ENCODE measurements at regions not wholly inside any gene's neighbourhood (a gene's known extent, or its start where the extent isn't known, plus 50 kb on each side); places are given as distances from the start of the nearest gene placed in this dataset.
"Not testable (repeated sequence)": the region's sequence is repeated elsewhere in the genome, so short reads cannot be mapped to it uniquely, and the experiment has no call there.

DNA sequence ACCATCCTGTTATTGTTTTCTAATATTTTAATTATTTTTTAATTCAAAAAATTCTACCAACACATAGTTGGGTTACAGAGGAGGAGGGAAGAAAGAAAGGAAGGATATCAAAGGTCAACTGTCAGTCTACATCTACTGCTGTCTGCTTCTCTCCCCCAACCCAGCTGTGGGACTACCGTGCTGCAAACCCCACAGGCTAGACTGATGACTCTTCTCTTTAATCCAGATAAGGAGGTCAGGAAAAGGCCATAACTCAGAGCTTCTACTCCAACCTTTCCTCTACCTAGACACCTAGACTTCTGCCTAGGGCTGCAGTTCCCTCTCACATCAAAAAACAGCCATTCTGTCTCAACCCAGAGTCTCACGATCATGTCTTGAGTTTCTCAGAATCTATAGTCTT lies 124.2 kb upstream of the ETV3 start:
- no peak for DNase-seq
- no peak overlapping the region for H3K4me3 ChIP-seq
- H3K9me3 ChIP-seq, result no peaks in the 10 kb centered on the region
- TF ChIP-seq EP300 (IDR thresholded peaks at IDR 0.05), result no peak
- TF ChIP-seq, protein P1, sequence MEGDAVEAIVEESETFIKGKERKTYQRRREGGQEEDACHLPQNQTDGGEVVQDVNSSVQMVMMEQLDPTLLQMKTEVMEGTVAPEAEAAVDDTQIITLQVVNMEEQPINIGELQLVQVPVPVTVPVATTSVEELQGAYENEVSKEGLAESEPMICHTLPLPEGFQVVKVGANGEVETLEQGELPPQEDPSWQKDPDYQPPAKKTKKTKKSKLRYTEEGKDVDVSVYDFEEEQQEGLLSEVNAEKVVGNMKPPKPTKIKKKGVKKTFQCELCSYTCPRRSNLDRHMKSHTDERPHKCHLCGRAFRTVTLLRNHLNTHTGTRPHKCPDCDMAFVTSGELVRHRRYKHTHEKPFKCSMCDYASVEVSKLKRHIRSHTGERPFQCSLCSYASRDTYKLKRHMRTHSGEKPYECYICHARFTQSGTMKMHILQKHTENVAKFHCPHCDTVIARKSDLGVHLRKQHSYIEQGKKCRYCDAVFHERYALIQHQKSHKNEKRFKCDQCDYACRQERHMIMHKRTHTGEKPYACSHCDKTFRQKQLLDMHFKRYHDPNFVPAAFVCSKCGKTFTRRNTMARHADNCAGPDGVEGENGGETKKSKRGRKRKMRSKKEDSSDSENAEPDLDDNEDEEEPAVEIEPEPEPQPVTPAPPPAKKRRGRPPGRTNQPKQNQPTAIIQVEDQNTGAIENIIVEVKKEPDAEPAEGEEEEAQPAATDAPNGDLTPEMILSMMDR (IDR thresholded peaks at IDR 0.05), result no peak
- H3K27me3 ChIP-seq, result no peaks in the 10 kb centered on the region
- 23 to 42% (median 35%) methylated on average over 2 of the region's 2 CpGs for WGBS, 3 donors
- H3K4me1 ChIP-seq (ENCODE audit: insufficient read depth), result no peaks in the 10 kb centered on the region
- no peaks in the 10 kb centered on the region for H3K36me3 ChIP-seq
- intact Hi-C loops (cut with DNase I), result no loop called here
- no peak overlapping the region for H3K27ac ChIP-seq

DNA sequence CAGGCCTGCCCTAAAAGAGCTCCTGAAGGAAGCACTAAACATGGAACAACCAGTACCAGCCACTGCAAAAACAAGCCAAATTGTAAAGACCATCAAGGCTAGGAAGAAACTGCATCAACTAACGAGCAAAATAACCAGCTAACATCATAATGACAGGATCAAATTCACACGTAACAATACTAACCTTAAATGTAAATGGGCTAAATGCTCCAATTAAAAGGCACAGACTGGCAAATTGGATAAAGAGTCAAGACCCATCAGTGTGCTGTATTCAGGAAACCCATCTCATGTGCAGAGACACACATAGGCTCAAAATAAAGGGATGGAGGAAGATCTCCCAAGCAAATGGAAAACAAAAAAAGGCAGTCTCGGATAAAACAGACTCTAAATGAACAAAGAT lies 117.7 kb upstream of the ETV3 start:
- H3K36me3 ChIP-seq; H3K27ac ChIP-seq; H3K27me3 ChIP-seq; H3K4me3 ChIP-seq; H3K9me3 ChIP-seq; intact Hi-C loops (cut with DNase I); DNase-seq; H3K4me1 ChIP-seq (ENCODE audit: insufficient read depth): not testable (repeated sequence)
- WGBS, 3 donors, result 38 to 80% (median 78%) methylated on average over 2 to 3 of the region's 3 CpGs

DNA sequence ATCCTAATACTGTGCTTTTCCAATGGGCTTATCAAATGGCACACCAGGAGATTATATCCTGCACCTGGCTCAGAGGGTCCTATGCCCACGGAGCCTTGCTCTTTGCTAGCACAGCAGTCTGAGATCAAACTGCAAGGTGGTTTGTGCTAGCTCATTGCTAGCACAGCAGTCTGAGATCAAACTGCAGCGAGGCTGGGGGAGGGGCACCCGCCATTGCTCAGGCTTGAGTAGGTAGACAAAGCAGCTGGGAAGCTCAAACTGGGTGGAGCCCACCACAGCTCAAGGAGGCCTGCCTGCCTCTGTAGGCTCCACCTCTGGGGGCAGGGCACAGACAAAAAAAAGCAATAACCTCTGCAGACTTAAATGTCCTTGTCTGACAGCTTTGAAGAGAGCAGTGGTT lies 116.0 kb upstream of the ETV3 start:
- H3K27ac ChIP-seq; intact Hi-C loops (cut with DNase I); DNase-seq; H3K36me3 ChIP-seq; H3K27me3 ChIP-seq; H3K9me3 ChIP-seq; H3K4me3 ChIP-seq; H3K4me1 ChIP-seq (ENCODE audit: insufficient read depth): not testable (repeated sequence)
- 60 to 73% (median 69%) methylated on average over 3 of the region's 3 CpGs for WGBS, 3 donors

DNA sequence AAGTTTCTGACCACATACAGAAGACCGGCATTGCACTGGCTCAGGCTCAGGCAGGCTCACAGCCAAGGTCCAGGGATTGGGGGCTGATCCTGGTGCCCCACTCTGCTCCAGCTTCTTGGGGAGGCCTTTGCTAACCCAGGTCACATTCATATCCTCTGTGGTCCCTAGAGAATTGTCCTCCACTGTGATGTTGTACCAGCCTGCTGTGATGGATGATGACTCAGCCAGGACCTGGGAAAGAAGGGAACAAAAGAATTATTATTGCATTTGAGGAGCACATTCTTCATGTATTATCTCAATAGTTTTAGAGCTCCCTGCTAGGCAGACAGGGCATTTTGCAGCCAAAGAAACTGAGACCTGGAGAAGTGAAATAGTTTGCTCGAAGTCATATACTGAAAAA lies 114.3 kb upstream of the ETV3 start:
- 70 to 89% (median 74%) methylated on average over 2 of the region's 2 CpGs for WGBS, 3 donors
- no peaks in the 10 kb centered on the region for H3K4me1 ChIP-seq (ENCODE audit: insufficient read depth)
- intact Hi-C loops (cut with DNase I), result no loop called here
- no peaks in the 10 kb centered on the region for H3K36me3 ChIP-seq
- no peak overlapping the region for H3K4me3 ChIP-seq
- no peak overlapping the region for H3K27ac ChIP-seq
- TF ChIP-seq EP300 (IDR thresholded peaks at IDR 0.05), result no peak
- no peak for TF ChIP-seq POLR2A (IDR thresholded peaks at IDR 0.05)
- TF ChIP-seq, protein P1 (IDR thresholded peaks at IDR 0.05), result no peak
- no peak for DNase-seq
- no peaks in the 10 kb centered on the region for H3K27me3 ChIP-seq
- no peaks in the 10 kb centered on the region for H3K9me3 ChIP-seq

DNA sequence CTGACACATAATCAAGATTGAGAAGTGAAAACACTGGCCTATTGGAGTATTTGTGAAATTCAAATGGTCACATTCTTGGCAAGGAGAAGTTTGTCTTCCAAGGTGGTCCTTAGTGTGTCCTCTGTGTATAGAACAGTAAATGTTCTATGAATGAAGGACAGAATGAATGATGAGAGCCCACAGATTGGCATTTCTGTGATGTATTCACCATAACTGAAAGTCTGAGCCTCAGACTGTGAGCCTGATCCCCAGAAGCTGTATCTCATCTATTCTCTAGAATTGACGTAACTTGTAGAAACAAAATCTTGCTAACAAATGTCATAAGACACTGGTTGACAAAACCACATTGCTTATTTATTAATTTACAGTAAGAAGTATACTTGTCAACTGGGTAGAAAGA lies 111.5 kb upstream of the ETV3 start:
- Histone ChIP-seq H3K27ac (no peak overlapping the region), H3K27me3 (no peaks in the 10 kb centered on the region), H3K4me3 (no peak overlapping the region), H3K4me1 (ENCODE audit: insufficient read depth) (no peaks in the 10 kb centered on the region), H3K9me3 (no peaks in the 10 kb centered on the region), H3K36me3 (no peaks in the 10 kb centered on the region)
- intact Hi-C loops (cut with DNase I), result no loop called here
- no peak for TF ChIP-seq EP300 (IDR thresholded peaks at IDR 0.05)
- TF ChIP-seq POLR2A (IDR thresholded peaks at IDR 0.05), result no peak
- TF ChIP-seq, protein P1 (IDR thresholded peaks at IDR 0.05), result no peak
- DNase-seq, result no peak
- 79 to 91% (median 81%) methylated on average over 1 of the region's 1 CpG for WGBS, 3 donors

DNA sequence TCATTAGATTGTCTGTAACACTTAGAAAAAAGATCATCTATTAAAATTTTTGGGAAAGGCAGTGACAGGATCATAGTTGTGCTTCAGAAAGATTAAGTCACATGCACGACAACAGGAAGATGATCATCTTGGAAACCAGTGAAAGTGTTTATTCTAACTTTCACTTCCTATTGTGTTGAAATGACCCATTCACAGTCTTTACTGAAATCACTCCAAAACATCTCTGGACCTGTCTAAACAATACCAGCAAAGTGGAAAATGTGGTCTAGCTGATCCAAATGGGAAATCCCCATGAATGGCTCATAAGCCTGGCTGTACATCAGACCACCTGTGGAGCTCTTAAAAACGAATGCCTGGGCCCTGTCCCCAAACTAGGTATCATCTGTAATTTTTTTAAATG lies 111.1 kb upstream of the ETV3 start:
- DNase-seq, result no peak
- Histone ChIP-seq H3K27me3 (no peaks in the 10 kb centered on the region), H3K9me3 (no peaks in the 10 kb centered on the region), H3K4me3 (no peak overlapping the region), H3K27ac (no peak overlapping the region), H3K4me1 (ENCODE audit: insufficient read depth) (no peaks in the 10 kb centered on the region), H3K36me3 (no peaks in the 10 kb centered on the region)
- TF ChIP-seq, protein P1 (IDR thresholded peaks at IDR 0.05), result no peak
- TF ChIP-seq POLR2A (IDR thresholded peaks at IDR 0.05), result no peak
- no peak for TF ChIP-seq EP300 (IDR thresholded peaks at IDR 0.05)
- 38 to 45% (median 40%) methylated on average over 2 of the region's 2 CpGs for WGBS, 3 donors
- intact Hi-C loops (cut with DNase I), result no loop called here

DNA sequence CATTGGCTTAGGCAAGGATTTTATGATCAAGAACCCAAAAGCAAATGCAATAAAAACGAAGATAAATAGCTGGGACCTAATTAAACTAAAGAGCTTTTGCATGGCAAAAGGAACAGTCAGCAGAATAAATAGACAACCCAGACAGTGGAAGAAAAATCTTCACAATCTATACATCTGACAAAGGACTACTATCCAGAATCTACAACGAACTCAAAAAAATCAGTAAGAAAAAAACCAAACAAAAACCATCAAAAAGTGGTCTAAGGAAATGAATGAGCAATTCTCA lies 109.5 kb upstream of the ETV3 start:
- H3K36me3 ChIP-seq; H3K4me1 ChIP-seq (ENCODE audit: insufficient read depth); H3K27ac ChIP-seq; intact Hi-C loops (cut with DNase I); H3K27me3 ChIP-seq; H3K4me3 ChIP-seq; H3K9me3 ChIP-seq; DNase-seq: not testable (repeated sequence)
- 65 to 78% (median 72%) methylated on average over 2 of the region's 2 CpGs for WGBS, 3 donors
